ENCODE measurements at regions not wholly inside any gene's neighbourhood (a gene's known extent, or its start where the extent isn't known, plus 50 kb on each side); places are given as distances from the start of the nearest gene placed in this dataset.

GRCh38 chr4:137310593-137311490, 221.5 kb downstream of the PCDH18 start:
- peak in 1 of 2 experiments; percentile 37 for DNase-seq

- no peak for DNase-seq
These were observed 222.1 kb downstream of the PCDH18 start for GRCh38 chr4:137310166-137310565.

GRCh38 chr4:137309424-137309823, 222.9 kb downstream of the PCDH18 start:
- DNase-seq, result no peak

GRCh38 chr4:137307806-137308205, 224.5 kb downstream of the PCDH18 start:
- no peak for DNase-seq

GRCh38 chr4:137300776-137301175, 231.5 kb downstream of the PCDH18 start:
- no peak for DNase-seq

- no peak for DNase-seq
These were observed 233.0 kb downstream of the PCDH18 start for GRCh38 chr4:137299281-137299680.

- DNase-seq, result no peak
These were observed 239.0 kb downstream of the PCDH18 start for GRCh38 chr4:137293281-137293680.

GRCh38 chr4:137283737-137284136, 248.6 kb downstream of the PCDH18 start:
- DNase-seq, result peak in 1 of 2 experiments; percentile 9

- no peak for DNase-seq
These were observed 253.9 kb downstream of the PCDH18 start for GRCh38 chr4:137278431-137278830.

- peak in 1 of 2 experiments; percentile 2 for DNase-seq
These were observed 257.9 kb downstream of the PCDH18 start for GRCh38 chr4:137274404-137274803.

GRCh38 chr4:137267024-137267423, 265.3 kb downstream of the PCDH18 start:
- no peak for DNase-seq

GRCh38 chr4:137266511-137266910, 265.8 kb downstream of the PCDH18 start:
- DNase-seq, result no peak

GRCh38 chr4:137263206-137263605, 269.1 kb downstream of the PCDH18 start:
- no peak for DNase-seq

- no peak for DNase-seq
These were observed 278.3 kb downstream of the PCDH18 start for GRCh38 chr4:137253949-137254348.

GRCh38 chr4:137249112-137249511, 283.2 kb downstream of the PCDH18 start:
- DNase-seq, result no peak

GRCh38 chr4:137238456-137239162, 293.7 kb downstream of the PCDH18 start:
- no peak for DNase-seq

- peak in 1 of 2 experiments; percentile 24 for DNase-seq
These were observed 305.4 kb downstream of the PCDH18 start for GRCh38 chr4:137226900-137227299.

- DNase-seq, result no peak
These were observed 306.1 kb downstream of the PCDH18 start for GRCh38 chr4:137226221-137226620.

GRCh38 chr4:137213372-137214173, 318.7 kb downstream of the PCDH18 start:
- no peak for DNase-seq

- DNase-seq, result no peak
These were observed 319.7 kb downstream of the PCDH18 start for GRCh38 chr4:137212601-137213000.

GRCh38 chr4:137209240-137209639, 323.1 kb downstream of the PCDH18 start:
- DNase-seq, result no peak

- DNase-seq, result peak; percentile 4 to 11
These were observed 325.5 kb downstream of the PCDH18 start for GRCh38 chr4:137206781-137207180.

- no peak for DNase-seq
These were observed 328.7 kb downstream of the PCDH18 start for GRCh38 chr4:137203601-137204000.
